Duodenal mucosa (tissue), 2 donors: ENCODE measurements at regions not wholly inside any gene's neighbourhood (a gene's known extent, or its start where the extent isn't known, plus 50 kb on each side); places are given as distances from the start of the nearest gene placed in this dataset.

Experiments
- H3K27ac ChIP-seq: one replicate; pipeline ENCODE4 v1.7.0; 2013; ENCODE audit warnings: low read depth, low read length
- H3K27me3 ChIP-seq, 2 donors: one replicate each; pipeline ENCODE4 v1.7.0; 2013; ENCODE audit warnings: low read length in 2 of 2, control low read depth in 1 of 2; ENCODE audit not compliant: insufficient read depth in 2 of 2, control insufficient read depth in 1 of 2
- H3K36me3 ChIP-seq, 2 donors: one replicate each; pipeline ENCODE4 v1.7.0; 2013; ENCODE audit warnings: low read length in 2 of 2, control low read depth in 1 of 2; ENCODE audit not compliant: insufficient read depth in 2 of 2, control insufficient read depth in 1 of 2
- H3K4me1 ChIP-seq, 2 donors: one replicate each; pipeline ENCODE4 v1.7.0; 2013; ENCODE audit warnings: low read length in 2 of 2, control low read depth in 1 of 2; ENCODE audit not compliant: insufficient read depth in 2 of 2, control insufficient read depth in 1 of 2
- H3K4me3 ChIP-seq, 2 donors: one replicate each; pipeline ENCODE4 v1.7.0; 2013; ENCODE audit warnings: low read length in 2 of 2, low read depth in 1 of 2
- H3K9ac ChIP-seq, 2 donors: one replicate each; pipeline ENCODE4 v1.7.0; 2013; ENCODE audit warnings: low read length in 2 of 2, low read depth in 1 of 2
- H3K9me3 ChIP-seq, 2 donors: one replicate each; pipeline ENCODE4 v1.7.0; 2013; ENCODE audit warnings: low read length in 2 of 2, control low read depth in 1 of 2; ENCODE audit not compliant: control insufficient read depth in 1 of 2

- Histone ChIP-seq H3K9me3 (no peaks in the 10 kb centered on the region), H3K4me1 (no peaks in the 10 kb centered on the region), H3K36me3 (no peaks in the 10 kb centered on the region)
These were observed 349.4 kb downstream of the SLC4A3 start for GRCh38 chr2:219976871-219977270.

GRCh38 chr2:219980638-219981037, 353.2 kb downstream of the SLC4A3 start:
- H3K4me3 ChIP-seq, result no peak overlapping the region
- no peaks in the 10 kb centered on the region for H3K9me3 ChIP-seq
- H3K27me3 ChIP-seq, result no peaks in the 10 kb centered on the region
- H3K36me3 ChIP-seq, result no peaks in the 10 kb centered on the region
- no peaks in the 10 kb centered on the region for H3K4me1 ChIP-seq
- no peak overlapping the region for H3K27ac ChIP-seq
- H3K9ac ChIP-seq, result no peak overlapping the region

More at GRCh38 chr2:219976871-219977270, 349.4 kb downstream of the SLC4A3 start:
- H3K27ac ChIP-seq, result no peak overlapping the region
- H3K27me3 ChIP-seq, result no peaks in the 10 kb centered on the region
- H3K4me3 ChIP-seq, result no peak overlapping the region
- no peak overlapping the region for H3K9ac ChIP-seq

GRCh38 chr2:219983836-219984235, 356.4 kb downstream of the SLC4A3 start:
- H3K27ac ChIP-seq, result no peak overlapping the region
- no peak overlapping the region for H3K9ac ChIP-seq
- no peaks in the 10 kb centered on the region for H3K4me1 ChIP-seq
- H3K27me3 ChIP-seq, result no peaks in the 10 kb centered on the region
- H3K9me3 ChIP-seq, result no peaks in the 10 kb centered on the region
- H3K36me3 ChIP-seq, result no peaks in the 10 kb centered on the region
- no peak overlapping the region for H3K4me3 ChIP-seq

GRCh38 chr2:219985017-219985416, 357.6 kb downstream of the SLC4A3 start:
- H3K27ac ChIP-seq, result no peak overlapping the region
- no peaks in the 10 kb centered on the region for H3K36me3 ChIP-seq
- no peaks in the 10 kb centered on the region for H3K9me3 ChIP-seq
- H3K4me1 ChIP-seq, result no peaks in the 10 kb centered on the region
- no peak overlapping the region for H3K9ac ChIP-seq
- H3K27me3 ChIP-seq, result no peaks in the 10 kb centered on the region
- H3K4me3 ChIP-seq, result no peak overlapping the region

GRCh38 chr2:219987830-219988229, 360.4 kb downstream of the SLC4A3 start:
- Histone ChIP-seq H3K36me3 (no peaks in the 10 kb centered on the region), H3K9me3 (no peaks in the 10 kb centered on the region), H3K27ac (no peak overlapping the region), H3K4me1 (no peaks in the 10 kb centered on the region), H3K9ac (no peak overlapping the region), H3K27me3 (no peaks in the 10 kb centered on the region), H3K4me3 (no peak overlapping the region)

- Histone ChIP-seq H3K9ac (no peak overlapping the region), H3K4me3 (no peak overlapping the region), H3K27me3 (no peaks in the 10 kb centered on the region), H3K27ac (no peak overlapping the region), H3K4me1 (no peaks in the 10 kb centered on the region), H3K36me3 (no peaks in the 10 kb centered on the region), H3K9me3 (no peaks in the 10 kb centered on the region)
These were observed 362.3 kb downstream of the SLC4A3 start for GRCh38 chr2:219989744-219990143.

- no peak overlapping the region for H3K27ac ChIP-seq
- no peaks in the 10 kb centered on the region for H3K36me3 ChIP-seq
- no peaks in the 10 kb centered on the region for H3K4me1 ChIP-seq
- no peaks in the 10 kb centered on the region for H3K9me3 ChIP-seq
- no peak overlapping the region for H3K4me3 ChIP-seq
- no peaks in the 10 kb centered on the region for H3K27me3 ChIP-seq
- H3K9ac ChIP-seq, result no peak overlapping the region
These were observed 363.7 kb downstream of the SLC4A3 start for GRCh38 chr2:219991116-219991515.

GRCh38 chr2:219995399-219995798, 368.0 kb downstream of the SLC4A3 start:
- Histone ChIP-seq H3K9ac (no peak overlapping the region), H3K4me1 (no peaks in the 10 kb centered on the region), H3K27ac (no peak overlapping the region), H3K9me3 (no peaks in the 10 kb centered on the region), H3K27me3 (no peaks in the 10 kb centered on the region), H3K4me3 (no peak overlapping the region), H3K36me3 (no peaks in the 10 kb centered on the region)

- Histone ChIP-seq H3K9ac (no peak overlapping the region), H3K27ac (no peak overlapping the region), H3K4me3 (no peak overlapping the region), H3K27me3 (no peaks in the 10 kb centered on the region), H3K4me1 (no peaks in the 10 kb centered on the region), H3K36me3 (no peaks in the 10 kb centered on the region), H3K9me3 (no peaks in the 10 kb centered on the region)
These were observed 368.7 kb downstream of the SLC4A3 start for GRCh38 chr2:219995991-219996765.

- Histone ChIP-seq H3K36me3 (no peaks in the 10 kb centered on the region), H3K27me3 (no peaks in the 10 kb centered on the region), H3K4me3 (no peak overlapping the region), H3K9me3 (no peaks in the 10 kb centered on the region), H3K27ac (no peak overlapping the region), H3K4me1 (no peaks in the 10 kb centered on the region), H3K9ac (no peak overlapping the region)
These were observed 370.0 kb downstream of the SLC4A3 start for GRCh38 chr2:219997341-219997851.
